ENCODE measurements at regions not wholly inside any gene's neighbourhood (a gene's known extent, or its start where the extent isn't known, plus 50 kb on each side); places are given as distances from the start of the nearest gene placed in this dataset.

DNA sequence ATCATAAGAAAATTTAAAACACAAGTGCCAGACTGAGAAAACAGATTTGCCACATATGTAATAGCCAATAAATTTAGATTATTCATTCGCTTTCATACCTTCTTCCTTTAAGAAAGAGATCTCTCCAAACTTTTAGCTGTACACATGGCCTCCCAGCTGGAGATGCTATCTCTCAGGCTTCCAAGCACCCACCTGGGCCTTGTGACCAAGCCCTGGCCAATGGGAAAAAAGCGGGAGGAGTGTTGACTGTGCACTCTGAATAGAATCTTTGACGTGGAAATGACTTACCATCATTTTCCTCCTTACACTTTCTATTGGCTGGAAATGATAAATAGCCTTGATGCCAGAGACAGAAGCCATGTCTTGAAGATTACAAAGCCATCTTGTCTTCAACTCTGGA lies 1106.6 kb downstream of the TBL1XR1 start:
- no peak for TF ChIP-seq ZNF274 (IDR thresholded peaks at IDR 0.05; ENCODE audit: low read depth, low read length)
- TF ChIP-seq SUZ12 (IDR thresholded peaks at IDR 0.05; ENCODE audit: extremely low read depth, insufficient read depth, insufficient read length), result no peak
- TF ChIP-seq YY1 (IDR thresholded peaks at IDR 0.05; ENCODE audit: insufficient read depth, insufficient read length), result no peak
